K562 (cell line): ENCODE measurements at regions not wholly inside any gene's neighbourhood (a gene's known extent, or its start where the extent isn't known, plus 50 kb on each side); places are given as distances from the start of the nearest gene placed in this dataset.

ENCODE experiments used
- CREM ChIP-seq: IDR thresholded peaks from 2 replicates; pipeline ENCODE4 v1.6.1; 2014; ENCODE audit warnings: antibody characterized with exemption, low read depth
- GATA2 ChIP-seq: sonication (generic); formaldehyde crosslinking; IDR thresholded peaks from 2 replicates; pipeline ENCODE4 v1.4.0; 2020; ENCODE audit warnings: mild to moderate bottlenecking, missing genetic modification reagents
- HLTF ChIP-seq: fragments of 450-650 bp; IDR thresholded peaks from 2 replicates; pipeline ENCODE4 v1.6.1; 2016
- KAT8 ChIP-seq: fragments of 450-650 bp; IDR thresholded peaks from 2 replicates; pipeline ENCODE4 v1.6.1; 2016; ENCODE audit warnings: low read depth, mild to moderate bottlenecking
- NFATC3 ChIP-seq: fragments of 450-650 bp; IDR thresholded peaks from 2 replicates; pipeline ENCODE4 v1.6.1; 2017; ENCODE audit warnings: mild to moderate bottlenecking
- NFE2L1 ChIP-seq: fragments of 450-650 bp; IDR thresholded peaks from 2 replicates; pipeline ENCODE4 v1.6.1; 2016; ENCODE audit warnings: missing genetic modification characterization, low read depth, mild to moderate bottlenecking, missing compliant biosample characterization, moderate library complexity, borderline replicate concordance
- PTRF ChIP-seq: fragments of 450-650 bp; IDR thresholded peaks from 2 replicates; pipeline ENCODE4 v1.6.1; 2016; ENCODE audit warnings: mild to moderate bottlenecking, missing genetic modification characterization, missing compliant biosample characterization
- SMAD2 ChIP-seq: fragments of 150-350 bp; IDR thresholded peaks from 2 replicates; pipeline ENCODE4 v1.6.1; 2014; ENCODE audit warnings: low read depth, mild to moderate bottlenecking, low read length
- SOX6 ChIP-seq: fragments of 450-650 bp; IDR thresholded peaks from 2 replicates; pipeline ENCODE4 v1.6.1; 2014; ENCODE audit warnings: mild to moderate bottlenecking
- SP2 ChIP-seq: IDR thresholded peaks from 2 replicates; pipeline ENCODE4 v1.6.1; 2011; ENCODE audit warnings: mild to moderate bottlenecking, low read depth, low read length, moderate library complexity; ENCODE audit not compliant: poor library complexity, severe bottlenecking; ENCODE audit errors: extremely low read depth
- TBL1XR1 ChIP-seq, 2 experiments: IDR thresholded peaks; 2 replicates each; pipeline ENCODE4 v1.6.1; 2012; ENCODE audit warnings: improper control_type of control experiment in 2 of 2, low read length in 2 of 2, mild to moderate bottlenecking in 1 of 2
- TBP ChIP-seq: optimal IDR thresholded peaks from 2 replicates; pipeline ENCODE3; 2011; ENCODE audit warnings: low read depth, low read length, improper control_type of control experiment
- ZBTB26 ChIP-seq: fragments of 450-650 bp; formaldehyde crosslinking; IDR thresholded peaks from 2 replicates; pipeline ENCODE4 v1.4.0; 2022; ENCODE audit warnings: missing genetic modification characterization
- ZNF699 ChIP-seq: fragments of 250-450 bp; sonication (Bioruptor Pico); IDR thresholded peaks from 2 replicates; pipeline ENCODE4 v1.8.0; 2021; ENCODE audit warnings: mild to moderate bottlenecking, moderate library complexity; ENCODE audit not compliant: insufficient replicate concordance
- TF ChIP-seq, protein P1 (sequence below): sonication (generic); formaldehyde crosslinking; IDR thresholded peaks from 2 replicates; pipeline ENCODE4 v1.8.0; 2022; ENCODE audit warnings: mild to moderate bottlenecking, missing genetic modification reagents
- TF ChIP-seq, protein P2 (sequence below), 2 experiments: fragments of 200-800 bp in 1 of 2; sonication (Bioruptor generic) in 1 of 2; sonication (generic) in 1 of 2; formaldehyde crosslinking in 1 of 2; IDR thresholded peaks in 1 of 2; conservative IDR thresholded peaks in 1 of 2; 2 replicates each; pipeline versions ENCODE4 v1.5.0 to v1.6.1; 2016 to 2020; ENCODE audit warnings: missing compliant biosample characterization in 1 of 2, missing genetic modification characterization in 1 of 2, missing genetic modification reagents in 1 of 2
- TF ChIP-seq, protein P3 (sequence below): fragments of 450-650 bp; conservative IDR thresholded peaks from 2 replicates; pipeline ENCODE4 v1.6.1; 2016; ENCODE audit warnings: missing genetic modification characterization, low read depth, mild to moderate bottlenecking, control low read depth, missing compliant biosample characterization

DNA sequence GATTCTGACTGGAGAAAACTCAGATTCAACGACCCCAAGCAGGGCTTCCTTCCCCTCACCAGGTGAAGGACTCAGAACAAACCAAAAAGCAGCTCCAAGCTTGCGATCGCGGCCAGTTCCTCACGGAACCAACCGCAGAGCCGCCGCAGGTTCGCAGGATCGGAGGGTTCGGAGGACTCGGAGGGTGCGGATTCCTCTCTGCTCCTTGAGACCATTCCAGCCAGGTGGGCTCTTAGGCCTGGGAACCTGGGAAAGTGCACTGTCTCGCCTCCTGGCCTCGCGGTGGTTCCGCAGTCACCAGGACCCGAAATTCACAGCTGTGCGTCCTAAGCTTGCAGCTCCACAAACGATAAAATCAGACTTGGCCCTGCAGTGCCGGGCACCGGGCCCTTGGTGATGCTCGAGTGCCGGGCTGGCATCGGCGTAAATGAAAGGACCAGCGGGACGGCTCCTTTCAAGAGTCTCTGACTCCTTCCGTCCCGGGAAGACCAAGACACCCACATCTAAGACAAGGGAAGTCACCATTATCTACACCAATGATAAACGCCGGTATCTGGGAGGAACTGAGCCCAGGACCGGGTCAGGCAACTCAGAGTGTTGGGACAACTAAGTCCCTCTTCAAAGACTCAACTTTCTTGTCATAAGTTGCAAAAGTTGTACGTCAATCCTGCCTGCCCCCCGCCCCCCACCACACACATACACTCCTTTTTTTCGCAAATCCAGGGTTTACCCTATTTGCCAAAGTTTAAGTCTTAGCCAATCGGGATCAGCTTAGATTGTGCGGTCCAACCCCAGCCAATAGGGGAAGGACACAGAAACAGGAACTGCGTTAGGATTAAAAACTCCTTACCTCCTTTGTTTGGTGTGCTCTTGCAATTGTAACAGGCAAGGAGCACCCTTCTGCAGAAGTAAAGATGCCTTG, 69.8 kb upstream of the PRSS16 start (continued):
- TF ChIP-seq KAT8 (no peak), ZBTB26 (CRISPR knock-in tag) (no peak), SP2 (no peak), NFATC3 (no peak), TBP (no peak), SMAD2 (no peak), GATA2 (CRISPR knock-in tag) (peak; percentile 61), TBL1XR1 (IDR thresholded peaks at IDR 0.05; ENCODE audit: low read length in 2 of 2) (no peak), HLTF (no peak), SOX6 (no peak), ZNF699 (no peak), NFE2L1 (no peak), CREM (0 out of 2 replicates have a peak, but pooled peaks have one; percentile 24), PTRF (tag) (no peak)
- TF ChIP-seq, protein P1, sequence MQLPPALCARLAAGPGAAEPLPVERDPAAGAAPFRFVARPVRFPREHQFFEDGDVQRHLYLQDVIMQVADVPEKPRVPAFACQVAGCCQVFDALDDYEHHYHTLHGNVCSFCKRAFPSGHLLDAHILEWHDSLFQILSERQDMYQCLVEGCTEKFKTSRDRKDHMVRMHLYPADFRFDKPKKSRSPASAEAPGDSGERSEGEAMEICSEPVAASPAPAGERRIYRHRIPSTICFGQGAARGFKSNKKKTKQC, result no peak
- TF ChIP-seq, protein P2, sequence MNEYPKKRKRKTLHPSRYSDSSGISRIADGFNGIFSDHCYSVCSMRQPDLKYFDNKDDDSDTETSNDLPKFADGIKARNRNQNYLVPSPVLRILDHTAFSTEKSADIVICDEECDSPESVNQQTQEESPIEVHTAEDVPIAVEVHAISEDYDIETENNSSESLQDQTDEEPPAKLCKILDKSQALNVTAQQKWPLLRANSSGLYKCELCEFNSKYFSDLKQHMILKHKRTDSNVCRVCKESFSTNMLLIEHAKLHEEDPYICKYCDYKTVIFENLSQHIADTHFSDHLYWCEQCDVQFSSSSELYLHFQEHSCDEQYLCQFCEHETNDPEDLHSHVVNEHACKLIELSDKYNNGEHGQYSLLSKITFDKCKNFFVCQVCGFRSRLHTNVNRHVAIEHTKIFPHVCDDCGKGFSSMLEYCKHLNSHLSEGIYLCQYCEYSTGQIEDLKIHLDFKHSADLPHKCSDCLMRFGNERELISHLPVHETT (CRISPR knock-in tag; conservative IDR thresholded peaks at IDR 0.05 in 1 of 2, IDR thresholded peaks at IDR 0.05 in 1 of 2), result no peak
- TF ChIP-seq, protein P3, sequence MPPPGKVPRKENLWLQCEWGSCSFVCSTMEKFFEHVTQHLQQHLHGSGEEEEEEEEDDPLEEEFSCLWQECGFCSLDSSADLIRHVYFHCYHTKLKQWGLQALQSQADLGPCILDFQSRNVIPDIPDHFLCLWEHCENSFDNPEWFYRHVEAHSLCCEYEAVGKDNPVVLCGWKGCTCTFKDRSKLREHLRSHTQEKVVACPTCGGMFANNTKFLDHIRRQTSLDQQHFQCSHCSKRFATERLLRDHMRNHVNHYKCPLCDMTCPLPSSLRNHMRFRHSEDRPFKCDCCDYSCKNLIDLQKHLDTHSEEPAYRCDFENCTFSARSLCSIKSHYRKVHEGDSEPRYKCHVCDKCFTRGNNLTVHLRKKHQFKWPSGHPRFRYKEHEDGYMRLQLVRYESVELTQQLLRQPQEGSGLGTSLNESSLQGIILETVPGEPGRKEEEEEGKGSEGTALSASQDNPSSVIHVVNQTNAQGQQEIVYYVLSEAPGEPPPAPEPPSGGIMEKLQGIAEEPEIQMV (tag), result no peak
